Activated T-cell treated with anti-CD3 and anti-CD28 coated beads, Interleukin-2, amount 50 U/mL, for 48 hours (primary cell): ENCODE measurements at regions not wholly inside any gene's neighbourhood (a gene's known extent, or its start where the extent isn't known, plus 50 kb on each side); places are given as distances from the start of the nearest gene placed in this dataset.
"Not testable (repeated sequence)": the region's sequence is repeated elsewhere in the genome, so short reads cannot be mapped to it uniquely, and the experiment has no call there.

Experiments
- DNase-seq, 2 experiments: peaks; one replicate each; pipeline ENCODE4 v3.0.0-alpha.2; 2020

- no peak for DNase-seq
These were observed 262.5 kb downstream of the KCNJ3 start for GRCh38 chr2:154960802-154961583.

GRCh38 chr2:154952346-154952980 is 254.0 kb downstream of the KCNJ3 start:
- DNase-seq = no peak

- not testable (repeated sequence) for DNase-seq
These were observed 248.9 kb downstream of the KCNJ3 start for GRCh38 chr2:154947416-154947815.

- no peak for DNase-seq
These were observed 247.5 kb downstream of the KCNJ3 start for GRCh38 chr2:154945984-154946383.

- no peak for DNase-seq
These were observed 242.9 kb downstream of the KCNJ3 start for GRCh38 chr2:154941379-154941778.

- DNase-seq = no peak
These were observed 235.7 kb downstream of the KCNJ3 start for GRCh38 chr2:154934213-154934612.

- no peak for DNase-seq
These were observed 226.0 kb downstream of the KCNJ3 start for GRCh38 chr2:154924531-154924930.

- no peak for DNase-seq
These were observed 216.1 kb downstream of the KCNJ3 start for GRCh38 chr2:154914561-154914960.

- no peak for DNase-seq
These were observed 213.7 kb downstream of the KCNJ3 start for GRCh38 chr2:154912215-154912614.

GRCh38 chr2:154911729-154912128 is 213.2 kb downstream of the KCNJ3 start:
- no peak for DNase-seq

GRCh38 chr2:154910701-154911100 is 212.2 kb downstream of the KCNJ3 start:
- DNase-seq = no peak

GRCh38 chr2:154908327-154908726 is 209.8 kb downstream of the KCNJ3 start:
- DNase-seq = no peak
